GM21619 (cell line): ENCODE measurements at regions not wholly inside any gene's neighbourhood (a gene's known extent, or its start where the extent isn't known, plus 50 kb on each side); places are given as distances from the start of the nearest gene placed in this dataset.

Experiments
- ATAC-seq: cut with Tn5 transposase; IDR thresholded peaks from one replicate; pipeline ENCODE4 v1.9.1; 2021; ENCODE audit not compliant: unreplicated experiment

- ATAC-seq = no peak
Measured at GRCh38 chr6:168972128-168972527, 281.5 kb downstream of the THBS2 start.

- ATAC-seq = no peak
Measured at GRCh38 chr6:168971549-168971948, 282.1 kb downstream of the THBS2 start.

DNA sequence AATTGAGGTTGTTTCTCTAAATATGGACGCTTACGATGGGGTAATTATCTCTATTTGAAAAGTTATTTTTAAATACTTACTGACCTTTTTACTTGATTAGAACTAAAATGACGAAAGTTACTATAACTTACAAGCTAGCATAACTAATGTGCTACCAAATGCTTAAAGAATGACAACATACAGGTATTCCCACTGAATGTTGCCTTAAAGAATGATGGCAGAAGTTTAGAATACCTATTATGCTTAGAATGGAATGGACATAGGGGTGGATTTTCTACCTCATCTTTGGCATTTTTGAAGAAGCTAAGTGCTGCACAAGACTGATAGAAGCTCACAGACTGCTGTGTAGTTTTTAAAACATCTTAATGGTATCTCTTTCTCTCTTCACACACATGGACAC lies 284.8 kb downstream of the THBS2 start:
- no peak for ATAC-seq

DNA sequence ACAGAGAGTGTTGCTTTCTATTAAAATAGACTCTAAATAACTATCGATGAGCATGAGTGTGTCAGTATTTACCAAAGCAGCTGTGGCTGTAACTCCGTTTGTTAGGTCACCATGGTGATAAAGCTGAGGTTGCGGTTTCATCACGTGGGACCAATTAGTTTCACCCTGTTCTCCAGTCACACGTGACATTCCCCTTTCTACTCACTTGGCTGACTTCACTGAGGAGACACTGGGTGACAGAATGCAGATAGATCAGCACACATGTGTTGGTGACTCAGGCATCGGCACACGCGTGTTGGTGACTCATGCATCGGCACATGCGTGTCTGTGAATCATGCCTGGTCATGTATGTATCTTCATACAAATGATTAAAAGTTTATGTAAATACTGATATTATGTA lies 285.4 kb downstream of the THBS2 start:
- ATAC-seq = no peak

DNA sequence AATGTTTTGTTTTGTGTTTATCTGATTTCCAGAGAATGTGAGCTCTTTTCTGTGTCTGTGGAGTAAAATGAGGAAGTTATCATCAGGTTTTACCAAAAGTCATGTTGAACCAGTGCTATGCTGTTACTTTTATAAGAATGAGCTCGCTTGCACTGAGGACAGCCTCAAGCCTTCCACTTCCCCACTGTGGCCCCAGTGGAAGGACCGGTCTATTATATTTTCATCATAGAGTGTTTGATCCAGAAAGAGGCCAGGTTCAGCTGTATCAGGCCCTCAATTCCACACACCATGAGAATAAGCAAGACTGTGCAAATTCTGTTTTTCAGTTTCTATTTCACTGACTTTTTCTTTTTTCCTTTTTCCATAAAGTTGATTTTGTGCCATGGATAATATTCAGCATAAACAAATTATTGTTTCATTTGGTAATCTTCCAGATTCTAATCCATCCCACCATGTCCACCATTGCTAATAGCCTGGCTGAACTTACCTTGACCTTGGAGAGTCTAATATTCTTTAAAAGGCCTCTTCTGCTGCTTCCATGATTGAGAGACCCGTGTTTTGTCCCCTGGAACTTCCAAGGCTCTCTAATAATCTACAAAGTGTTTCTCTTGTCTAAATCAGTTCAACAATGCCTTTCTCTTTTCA lies 286.2 kb downstream of the THBS2 start:
- ATAC-seq = no peak

DNA sequence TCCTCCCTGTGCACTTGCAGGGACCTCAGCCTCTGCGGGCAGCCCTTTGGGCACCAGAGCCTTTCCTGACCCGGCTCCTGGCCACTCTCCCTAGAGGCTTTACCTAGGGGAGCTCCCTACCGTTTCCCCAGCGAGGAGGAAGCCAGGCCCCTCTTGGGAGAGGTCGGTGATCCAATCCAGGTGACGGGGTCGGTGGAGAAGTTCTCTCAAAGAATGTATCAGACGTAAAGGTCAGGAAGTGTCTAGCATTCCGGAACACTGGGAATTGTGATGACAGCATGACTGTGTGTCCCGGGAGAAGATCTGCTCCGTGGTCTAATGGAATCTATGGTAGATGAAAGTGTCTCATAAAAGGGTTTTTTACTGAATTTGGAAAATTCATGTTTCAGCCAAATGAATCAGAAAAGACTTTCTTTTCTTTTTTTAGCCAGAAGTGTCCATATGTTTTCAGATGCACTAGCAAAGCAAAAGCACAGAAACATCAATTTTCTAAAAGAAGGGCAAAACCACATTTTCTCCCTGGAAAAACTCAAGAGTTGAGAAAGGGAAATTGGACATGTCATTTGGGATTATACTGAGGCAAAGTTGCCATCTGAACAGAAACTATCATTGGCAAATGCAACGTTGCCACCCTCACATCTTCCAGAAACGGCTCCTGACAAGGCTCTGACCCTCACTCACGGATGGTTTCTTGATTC lies 289.4 kb downstream of the THBS2 start:
- no peak for ATAC-seq

- ATAC-seq = no peak
Measured at GRCh38 chr6:168962886-168963285, 290.8 kb downstream of the THBS2 start.

GRCh38 chr6:168961264-168961656 lies 292.4 kb downstream of the THBS2 start:
- no peak for ATAC-seq

GRCh38 chr6:168960551-168961263 lies 292.9 kb downstream of the THBS2 start:
- ATAC-seq = no peak

DNA sequence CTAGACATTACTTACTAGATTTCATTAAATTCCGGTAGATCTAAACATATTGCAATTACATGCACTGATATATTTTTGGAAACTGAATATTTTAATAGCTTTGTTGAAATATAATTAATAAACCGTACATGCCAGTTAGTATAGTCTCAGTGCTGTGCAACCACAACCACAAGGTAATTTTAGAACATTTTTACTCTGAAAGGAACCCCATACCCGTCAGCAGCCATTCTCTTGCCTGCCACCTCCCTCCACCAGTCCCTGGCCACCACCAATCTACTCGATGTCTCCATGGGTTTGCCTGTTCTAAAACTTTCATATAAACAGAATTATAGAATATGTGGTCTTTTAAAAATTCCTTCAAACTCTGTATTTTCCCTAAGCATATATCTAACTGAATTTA lies 293.9 kb downstream of the THBS2 start:
- ATAC-seq = no peak

- ATAC-seq = peak; percentile 84
Measured at GRCh38 chr6:168956884-168957730, 296.5 kb downstream of the THBS2 start.

DNA sequence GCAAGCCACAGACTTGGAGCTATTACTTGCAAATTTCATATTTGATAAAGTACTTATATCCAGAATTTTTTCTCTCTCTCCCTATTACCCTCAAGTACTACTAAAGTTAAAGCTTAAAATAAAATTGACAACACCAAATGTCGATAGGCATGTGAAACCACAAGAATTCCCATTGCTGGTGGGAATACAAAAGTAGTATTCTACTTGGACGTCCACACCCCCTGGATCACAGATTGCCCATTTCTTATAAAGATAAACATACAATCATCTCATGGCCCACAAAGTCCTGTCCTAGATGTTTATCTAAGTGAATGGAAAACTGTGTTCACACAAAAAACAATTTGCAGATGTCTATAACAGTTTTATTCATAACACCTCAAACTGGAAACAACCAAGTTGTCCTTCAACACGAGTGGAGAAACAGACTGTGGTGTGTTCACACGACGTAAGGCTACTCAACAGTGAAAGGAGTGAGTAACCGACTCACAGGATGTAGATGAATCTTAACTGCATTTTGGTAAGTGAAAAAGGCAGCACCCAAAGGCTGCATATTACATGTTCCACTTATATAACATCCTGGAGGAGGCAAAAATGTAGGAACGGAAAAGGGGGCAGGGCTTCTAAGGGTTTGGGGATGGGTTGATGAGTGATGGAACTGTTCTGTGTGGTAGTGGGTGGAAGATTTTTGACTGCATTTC lies 297.4 kb downstream of the THBS2 start:
- ATAC-seq = no peak

DNA sequence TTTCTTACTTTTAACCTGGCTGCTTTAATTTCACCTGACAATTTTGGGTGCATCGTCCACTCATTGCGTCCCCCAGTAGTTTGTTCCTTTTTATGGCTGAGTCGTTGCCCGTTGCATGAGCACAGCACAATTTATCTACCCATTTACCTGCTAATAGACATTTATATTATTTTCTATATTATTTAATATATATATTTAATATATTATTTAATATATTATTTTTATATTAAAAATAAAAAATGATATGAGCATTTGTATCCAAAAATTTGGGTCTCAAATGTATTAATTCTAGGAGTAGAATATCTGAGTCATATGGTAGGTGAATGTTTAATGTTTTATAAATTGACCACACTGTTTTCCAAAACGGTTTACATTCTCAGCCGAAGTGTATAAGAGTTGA lies 300.2 kb downstream of the THBS2 start:
- ATAC-seq = no peak

DNA sequence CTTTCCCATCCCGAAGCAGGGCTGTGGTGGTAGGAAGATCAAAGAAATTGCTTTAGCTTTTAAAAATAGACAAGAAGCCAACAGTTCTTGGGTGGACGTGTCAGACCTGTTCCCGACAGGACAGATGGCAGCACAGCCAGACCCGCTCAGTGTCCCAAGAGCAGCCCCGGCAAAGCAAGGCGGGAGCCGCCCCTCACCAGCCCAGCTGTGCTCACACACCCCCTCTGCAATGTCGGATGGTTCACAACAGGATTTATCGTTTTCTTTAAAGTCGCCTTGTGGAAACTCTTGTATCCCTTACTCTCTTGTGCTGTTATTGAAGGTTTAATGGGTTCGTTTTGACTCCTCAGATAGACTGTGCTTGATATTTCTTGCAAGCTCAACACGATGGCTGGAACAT lies 302.4 kb downstream of the THBS2 start:
- no peak for ATAC-seq

GRCh38 chr6:168950858-168951214 lies 302.8 kb downstream of the THBS2 start:
- no peak for ATAC-seq

DNA sequence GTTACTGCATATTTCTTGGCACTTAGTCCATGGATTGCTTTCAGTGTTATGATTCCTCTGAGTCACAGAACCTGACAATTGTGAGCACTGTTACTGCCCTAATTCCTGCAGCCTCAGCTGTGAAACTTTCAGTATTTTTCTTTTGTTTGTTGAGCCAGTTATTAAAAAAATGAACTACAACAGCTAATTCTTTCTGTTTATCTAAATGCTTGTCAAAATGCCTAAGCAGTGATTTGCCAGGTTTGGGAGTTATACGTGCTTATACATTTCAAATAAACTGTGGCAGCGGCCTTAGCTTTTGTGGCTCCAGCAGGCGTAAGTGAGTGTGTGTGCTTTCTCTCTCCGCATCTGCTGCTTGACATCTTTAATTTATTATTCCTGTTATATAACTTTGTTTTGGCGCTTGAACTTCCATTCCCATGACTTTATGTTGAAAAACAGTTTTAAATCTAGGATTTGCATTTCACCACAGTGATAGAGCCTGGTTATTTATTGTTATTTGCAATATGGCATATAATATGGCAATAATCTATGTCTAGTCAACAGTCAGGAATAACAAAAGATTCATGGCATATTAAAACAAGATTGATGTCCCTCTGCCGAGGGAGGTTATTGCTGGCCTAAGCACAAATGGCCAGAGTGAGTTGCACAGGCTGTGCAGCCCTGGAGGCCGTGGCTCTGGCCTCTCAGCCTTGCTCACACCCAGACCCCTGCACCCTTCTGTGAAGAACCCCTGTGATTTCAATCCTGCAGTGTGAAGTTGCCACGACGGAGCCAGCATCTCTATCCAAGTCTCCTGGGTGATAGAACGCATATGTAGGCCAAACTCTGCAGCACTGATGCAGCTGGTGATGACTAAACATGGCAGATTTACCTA lies 303.4 kb downstream of the THBS2 start:
- ATAC-seq = no peak

GRCh38 chr6:168948990-168949531 lies 304.6 kb downstream of the THBS2 start:
- no peak for ATAC-seq

GRCh38 chr6:168948002-168948401 lies 305.6 kb downstream of the THBS2 start:
- no peak for ATAC-seq

DNA sequence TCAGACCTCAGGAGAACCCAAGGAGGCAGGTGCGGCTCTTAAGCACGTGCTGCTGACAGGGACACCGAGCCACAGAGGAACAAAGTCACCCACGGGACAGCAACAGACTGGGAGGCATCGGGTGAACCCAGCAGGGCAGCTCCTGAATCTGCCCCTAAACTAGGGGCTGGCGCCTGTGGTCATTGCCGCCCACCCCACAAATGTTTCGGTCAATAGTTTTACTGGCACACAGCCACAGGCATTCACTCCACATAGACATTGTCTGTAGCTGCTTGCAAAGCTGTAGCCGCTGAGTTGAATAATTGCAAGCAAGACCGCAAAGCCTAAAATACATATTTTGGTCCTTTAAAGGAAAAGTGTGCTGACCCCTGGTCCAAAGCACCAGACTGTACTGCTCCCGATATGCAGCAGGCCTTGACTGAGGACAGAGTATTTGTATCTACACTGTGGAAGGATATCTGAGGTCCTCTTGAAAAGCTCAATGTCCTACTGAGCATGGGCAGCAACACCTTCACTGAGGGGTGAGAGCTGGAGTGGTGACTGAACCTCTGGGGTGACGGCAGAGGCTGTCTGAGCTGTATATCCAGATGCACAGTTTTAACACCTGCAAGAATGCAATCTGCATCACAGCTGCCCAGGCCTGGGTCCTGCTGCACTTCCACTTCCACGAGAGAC lies 310.3 kb downstream of the THBS2 start:
- no peak for ATAC-seq
